ENCODE measurements at regions not wholly inside any gene's neighbourhood (a gene's known extent, or its start where the extent isn't known, plus 50 kb on each side); places are given as distances from the start of the nearest gene placed in this dataset.
"Not testable (repeated sequence)": the region's sequence is repeated elsewhere in the genome, so short reads cannot be mapped to it uniquely, and the experiment has no call there.

DNA sequence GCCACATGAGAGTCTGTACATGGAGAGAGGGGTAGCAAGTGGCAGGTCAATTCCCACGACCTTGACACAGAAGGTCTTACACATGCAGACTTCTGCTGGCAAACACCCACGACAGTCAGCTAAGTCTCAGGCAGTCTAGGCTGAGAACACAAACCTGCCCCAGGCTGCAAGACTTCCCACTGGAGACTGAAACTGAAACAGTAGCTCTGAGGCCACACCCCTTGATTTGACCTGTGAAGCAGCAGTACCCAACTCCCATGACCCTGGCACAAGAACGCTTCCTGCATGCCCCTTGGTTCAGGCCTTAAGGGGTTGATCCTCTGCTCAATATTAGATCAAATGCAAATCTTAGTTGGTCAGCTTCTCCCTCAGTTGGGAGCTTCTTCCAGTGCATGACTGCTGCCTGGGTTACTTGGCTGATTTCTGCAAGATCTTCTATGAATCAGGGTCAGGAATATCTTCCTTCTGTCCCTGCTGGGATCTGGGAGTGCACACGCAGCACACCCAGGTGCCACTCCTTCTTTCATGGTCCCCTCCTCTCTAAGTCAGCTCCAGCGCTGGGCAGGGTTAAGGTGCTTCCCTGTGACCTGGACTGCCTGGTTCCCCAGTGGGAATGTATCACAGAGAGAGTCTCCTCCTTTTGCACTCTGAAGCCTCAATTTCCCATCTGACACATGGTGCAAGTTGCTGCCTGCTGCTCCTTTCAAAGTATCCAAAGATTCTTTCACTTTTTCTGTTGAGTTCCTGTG is 403.9 kb upstream of the NPAP1 start:
- TF ChIP-seq, protein P1, sequence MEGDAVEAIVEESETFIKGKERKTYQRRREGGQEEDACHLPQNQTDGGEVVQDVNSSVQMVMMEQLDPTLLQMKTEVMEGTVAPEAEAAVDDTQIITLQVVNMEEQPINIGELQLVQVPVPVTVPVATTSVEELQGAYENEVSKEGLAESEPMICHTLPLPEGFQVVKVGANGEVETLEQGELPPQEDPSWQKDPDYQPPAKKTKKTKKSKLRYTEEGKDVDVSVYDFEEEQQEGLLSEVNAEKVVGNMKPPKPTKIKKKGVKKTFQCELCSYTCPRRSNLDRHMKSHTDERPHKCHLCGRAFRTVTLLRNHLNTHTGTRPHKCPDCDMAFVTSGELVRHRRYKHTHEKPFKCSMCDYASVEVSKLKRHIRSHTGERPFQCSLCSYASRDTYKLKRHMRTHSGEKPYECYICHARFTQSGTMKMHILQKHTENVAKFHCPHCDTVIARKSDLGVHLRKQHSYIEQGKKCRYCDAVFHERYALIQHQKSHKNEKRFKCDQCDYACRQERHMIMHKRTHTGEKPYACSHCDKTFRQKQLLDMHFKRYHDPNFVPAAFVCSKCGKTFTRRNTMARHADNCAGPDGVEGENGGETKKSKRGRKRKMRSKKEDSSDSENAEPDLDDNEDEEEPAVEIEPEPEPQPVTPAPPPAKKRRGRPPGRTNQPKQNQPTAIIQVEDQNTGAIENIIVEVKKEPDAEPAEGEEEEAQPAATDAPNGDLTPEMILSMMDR (IDR thresholded peaks at IDR 0.05): not testable (repeated sequence)
- not testable (repeated sequence) for TF ChIP-seq POLR2A, POLR2AphosphoS5 (IDR thresholded peaks at IDR 0.05)

Measured in breast epithelium (tissue), 3 donors.